ENCODE measurements at regions not wholly inside any gene's neighbourhood (a gene's known extent, or its start where the extent isn't known, plus 50 kb on each side); places are given as distances from the start of the nearest gene placed in this dataset.

DNA sequence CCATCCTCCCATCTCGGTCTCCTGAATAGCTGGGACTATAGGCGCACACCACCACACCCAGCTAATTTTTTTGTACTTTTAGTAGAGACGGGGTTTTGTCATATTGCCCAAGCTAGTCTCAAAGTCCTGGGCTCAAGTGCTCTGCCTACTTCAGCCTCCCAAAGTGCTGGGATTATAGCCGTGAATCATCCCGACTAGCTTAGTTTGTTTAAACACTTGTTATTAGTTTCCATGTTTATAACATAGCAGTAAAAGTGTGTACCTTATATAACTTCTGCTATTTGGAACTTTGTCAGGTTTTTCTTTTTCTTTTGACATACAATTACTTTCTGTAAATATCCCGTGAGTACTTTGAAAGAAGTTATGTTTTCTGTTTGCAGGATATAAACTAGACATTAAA lies 60.6 kb upstream of the C1orf21 start:
- DNase-seq = no peak

DNA sequence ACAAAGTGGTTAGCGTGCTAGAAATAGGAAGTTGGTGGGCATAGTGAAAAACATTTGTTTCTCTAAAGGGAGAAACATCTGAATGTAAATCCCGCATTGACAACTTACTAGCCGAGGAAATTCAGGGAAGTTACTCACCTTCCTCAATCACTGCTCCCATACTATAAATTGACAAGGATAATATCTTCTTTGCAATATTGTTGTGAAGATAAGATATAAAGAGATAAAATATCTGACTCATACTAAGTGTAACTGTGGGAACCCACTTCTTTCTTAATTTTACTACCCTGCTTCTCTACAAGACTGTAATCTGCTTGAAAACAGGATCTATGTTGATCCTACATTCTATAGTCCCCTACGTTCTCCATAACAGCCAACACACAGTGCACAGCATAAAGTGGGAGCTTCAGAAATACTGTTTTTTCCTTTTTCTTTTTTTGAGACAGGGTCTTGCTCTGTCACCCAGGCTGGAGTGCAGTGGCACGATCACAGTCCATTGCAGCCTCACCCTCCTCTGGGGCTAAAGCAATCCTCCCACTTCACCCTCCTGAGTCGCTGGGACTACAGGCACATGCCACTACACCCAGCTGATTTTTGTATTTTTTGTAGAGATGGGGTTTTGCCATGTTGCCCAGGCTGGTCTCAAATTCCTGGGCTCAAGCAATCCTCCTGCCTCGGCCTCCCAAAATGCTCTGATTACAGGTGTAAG lies 57.4 kb upstream of the C1orf21 start:
- DNase-seq = peak in 3 of 4 experiments; percentile 3 to 27 (median 7)

DNA sequence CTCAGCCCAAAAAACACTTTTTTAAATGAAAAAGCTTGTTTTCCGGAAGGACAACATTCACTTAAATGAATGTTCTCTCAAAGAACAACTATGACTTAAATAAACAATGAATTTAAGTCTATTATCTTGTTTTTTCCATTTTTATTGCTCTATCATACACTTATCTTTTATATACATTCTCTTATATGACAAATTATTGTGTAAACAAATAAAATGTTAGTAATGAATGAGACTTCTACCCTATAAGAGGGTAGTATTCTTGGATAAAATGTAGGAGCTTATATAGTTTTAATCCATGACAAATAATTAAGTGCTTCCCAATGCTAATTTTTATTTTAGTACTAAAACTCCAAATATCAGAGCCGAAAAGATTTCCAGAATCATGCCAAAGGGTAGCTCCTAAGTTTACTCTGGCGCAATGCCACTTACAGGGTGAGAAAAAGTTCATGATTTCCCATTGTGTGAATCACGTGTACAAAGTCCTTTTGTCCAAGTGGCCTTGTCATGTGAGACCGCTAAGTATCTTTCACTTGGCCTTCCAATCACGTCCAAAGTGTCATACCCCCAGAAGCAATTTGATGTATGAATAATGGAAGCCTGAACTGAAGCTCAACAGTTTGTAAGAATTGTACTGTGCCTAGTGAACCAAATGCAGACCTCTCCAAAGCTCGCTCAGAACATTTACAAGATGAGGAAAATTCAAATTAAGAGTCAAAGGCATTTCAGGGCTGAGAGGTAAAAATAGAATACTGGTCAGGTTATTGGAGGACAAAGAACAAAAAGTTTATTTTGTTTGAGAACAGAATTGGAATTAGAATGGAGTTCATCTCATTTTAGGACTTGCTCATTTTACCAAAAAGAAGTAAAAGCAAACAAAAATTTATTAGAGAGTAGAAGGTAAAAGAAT lies 56.6 kb upstream of the C1orf21 start:
- no peak for DNase-seq

DNA sequence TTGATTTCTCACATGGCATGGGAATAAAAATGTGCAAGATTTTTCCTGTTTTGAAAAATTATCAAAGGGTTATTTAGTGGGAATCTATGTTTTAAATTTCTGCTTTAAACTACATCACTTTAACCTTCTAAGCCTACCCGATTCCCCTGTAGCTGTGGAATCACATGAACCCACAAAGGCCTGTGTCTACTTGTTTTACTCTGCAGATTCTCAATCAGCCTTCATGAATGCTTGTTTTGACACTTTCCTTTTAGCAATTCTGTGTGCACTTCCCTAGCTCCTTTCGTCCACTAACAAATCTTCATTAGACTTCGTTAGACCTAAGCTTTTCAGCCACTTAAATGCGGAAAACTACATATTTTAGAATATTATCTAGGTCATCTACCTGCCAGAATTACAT lies 56.0 kb upstream of the C1orf21 start:
- no peak for DNase-seq

Measured in suppressor macrophage (primary cell).